NOMO-1 treated with DMSO at 0.1 percent for 48 hours (cell line): ENCODE measurements at regions not wholly inside any gene's neighbourhood (a gene's known extent, or its start where the extent isn't known, plus 50 kb on each side); places are given as distances from the start of the nearest gene placed in this dataset.
"Not testable (repeated sequence)": the region's sequence is repeated elsewhere in the genome, so short reads cannot be mapped to it uniquely, and the experiment has no call there.

Experiments
- DNase-seq: peaks from one replicate; lab custom pipeline; 2025; ENCODE audit not compliant: unreplicated experiment; lab: John Stamatoyannopoulos, UW

- DNase-seq, result no peak
Measured at GRCh38 chr7:14973712-14974428, 71.3 kb upstream of the DGKB start.

GRCh38 chr7:14971678-14972077, 69.1 kb upstream of the DGKB start:
- DNase-seq, result not testable (repeated sequence)

GRCh38 chr7:14967376-14967775, 64.8 kb upstream of the DGKB start:
- not testable (repeated sequence) for DNase-seq

GRCh38 chr7:14962778-14963177, 60.2 kb upstream of the DGKB start:
- no peak for DNase-seq

GRCh38 chr7:14960721-14961120, 58.2 kb upstream of the DGKB start:
- no peak for DNase-seq

GRCh38 chr7:14959339-14959738, 56.8 kb upstream of the DGKB start:
- no peak for DNase-seq

- DNase-seq, result no peak
Measured at GRCh38 chr7:14954035-14954434, 51.5 kb upstream of the DGKB start.
